Endothelial cell (in vitro differentiated cells): ENCODE measurements at regions not wholly inside any gene's neighbourhood (a gene's known extent, or its start where the extent isn't known, plus 50 kb on each side); places are given as distances from the start of the nearest gene placed in this dataset.

Experiments
- DNase-seq: peaks from one replicate; pipeline ENCODE4 v3.0.0; 2021; ENCODE audit warnings: low spot score
- H3K27ac Mint-ChIP-seq: one replicate; pipeline ENCODE4 v1.8.0; 2021; ENCODE audit warnings: mixed read lengths, inconsistent platforms; ENCODE audit not compliant: unreplicated experiment
- H3K27me3 Mint-ChIP-seq: one replicate; pipeline ENCODE4 v1.8.0; 2021; ENCODE audit warnings: mild to moderate bottlenecking, moderate library complexity, mixed read lengths, inconsistent platforms; ENCODE audit not compliant: unreplicated experiment
- H3K36me3 Mint-ChIP-seq: one replicate; pipeline ENCODE4 v1.8.0; 2021; ENCODE audit warnings: mild to moderate bottlenecking, low read depth, mixed read lengths, inconsistent platforms; ENCODE audit not compliant: unreplicated experiment
- H3K4me1 Mint-ChIP-seq: one replicate; pipeline ENCODE4 v1.8.0; 2021; ENCODE audit warnings: mild to moderate bottlenecking, mixed read lengths, inconsistent platforms; ENCODE audit not compliant: unreplicated experiment
- H3K4me3 Mint-ChIP-seq: one replicate; pipeline ENCODE4 v1.8.0; 2021; ENCODE audit warnings: mild to moderate bottlenecking, mixed read lengths, inconsistent platforms; ENCODE audit not compliant: unreplicated experiment
- H3K9me3 Mint-ChIP-seq: one replicate; pipeline ENCODE4 v1.8.0; 2021; ENCODE audit warnings: mixed read lengths, inconsistent platforms; ENCODE audit not compliant: unreplicated experiment
- CTCF ChIP-seq: fragments of 200-600 bp; sonication (generic); IDR thresholded peaks from one replicate; pipeline ENCODE4 v1.5.0; 2021; ENCODE audit warnings: antibody characterized with exemption; ENCODE audit not compliant: unreplicated experiment

- peaks cover 9% of the 10 kb centered on the region for H3K36me3 Mint-ChIP-seq
- H3K9me3 Mint-ChIP-seq, result no peaks in the 10 kb centered on the region
- DNase-seq, result no peak
- no peak overlapping the region for H3K4me3 Mint-ChIP-seq
- H3K27ac Mint-ChIP-seq, result no peak overlapping the region
- no peak for TF ChIP-seq CTCF
- peaks cover 4% of the 10 kb centered on the region for H3K4me1 Mint-ChIP-seq
- H3K27me3 Mint-ChIP-seq, result no peaks in the 10 kb centered on the region
Observed at GRCh38 chr1:69313118-69313517, 254.6 kb upstream of the LRRC7 start.

GRCh38 chr1:69315416-69315815 lies 252.3 kb upstream of the LRRC7 start:
- Mint-ChIP-seq H3K4me3 (no peak overlapping the region), H3K27me3 (no peaks in the 10 kb centered on the region), H3K27ac (no peak overlapping the region), H3K9me3 (no peaks in the 10 kb centered on the region), H3K4me1 (peaks cover 16% of the 10 kb centered on the region), H3K36me3 (peaks cover 9% of the 10 kb centered on the region)
- no peak for DNase-seq
- TF ChIP-seq CTCF, result no peak

- Mint-ChIP-seq H3K4me1 (peaks cover 19% of the 10 kb centered on the region), H3K36me3 (peaks cover 9% of the 10 kb centered on the region), H3K27me3 (no peaks in the 10 kb centered on the region), H3K4me3 (no peak overlapping the region), H3K27ac (no peak overlapping the region), H3K9me3 (no peaks in the 10 kb centered on the region)
- no peak for DNase-seq
- no peak for TF ChIP-seq CTCF
Observed at GRCh38 chr1:69315823-69316222, 251.9 kb upstream of the LRRC7 start.

GRCh38 chr1:69319287-69319686 lies 248.4 kb upstream of the LRRC7 start:
- Mint-ChIP-seq H3K27me3 (no peaks in the 10 kb centered on the region), H3K4me3 (no peak overlapping the region), H3K4me1 (peaks cover 25% of the 10 kb centered on the region), H3K36me3 (peaks cover 9% of the 10 kb centered on the region), H3K9me3 (no peaks in the 10 kb centered on the region), H3K27ac (peak overlapping the region; percentile 49)
- no peak for TF ChIP-seq CTCF
- no peak for DNase-seq

- DNase-seq, result no peak
- Mint-ChIP-seq H3K27me3 (no peaks in the 10 kb centered on the region), H3K27ac (no peak overlapping the region), H3K9me3 (no peaks in the 10 kb centered on the region), H3K4me3 (no peak overlapping the region), H3K36me3 (peaks cover 3% of the 10 kb centered on the region), H3K4me1 (peaks cover 25% of the 10 kb centered on the region)
- TF ChIP-seq CTCF, result no peak
Observed at GRCh38 chr1:69320757-69321211, 246.9 kb upstream of the LRRC7 start.
